Body of pancreas (tissue), 4 donors: ENCODE measurements at regions not wholly inside any gene's neighbourhood (a gene's known extent, or its start where the extent isn't known, plus 50 kb on each side); places are given as distances from the start of the nearest gene placed in this dataset.
"Not testable (repeated sequence)": the region's sequence is repeated elsewhere in the genome, so short reads cannot be mapped to it uniquely, and the experiment has no call there.

Experiments used
- ATAC-seq: fragments of 150-250 bp; one replicate; pipeline ENCODE4 v1.9.1; 2016
- DNase-seq, 4 donors: peaks; one replicate each; pipeline ENCODE4 v3.0.0-alpha.2; 2019
- H3K27ac ChIP-seq, 4 donors: fragments of 200-600 bp; sonication (generic); 1 replicate in 3 of 4; 2 replicates in 1 of 4; pipeline versions ENCODE4 v1.5.1 to v1.6.1; 2016 to 2019; ENCODE audit warnings: mild to moderate bottlenecking in 1 of 4, mixed read lengths in 1 of 4, moderate library complexity in 1 of 4
- H3K27me3 ChIP-seq, 2 donors: fragments of 200-600 bp; sonication (generic); one replicate each; pipeline ENCODE4 v1.6.0; 2016; ENCODE audit warnings: mild to moderate bottlenecking in 1 of 2
- H3K36me3 ChIP-seq, 2 donors: fragments of 200-600 bp; sonication (generic); replicated peaks in 1 of 2; 2 replicates each; pipeline ENCODE4 v1.5.1; 2016; ENCODE audit warnings: low read depth in 2 of 2; ENCODE audit not compliant: insufficient read depth in 1 of 2
- H3K4me1 ChIP-seq: fragments of 200-600 bp; sonication (generic); one replicate; pipeline ENCODE4 v1.6.0; 2016
- H3K4me3 ChIP-seq, 2 donors: fragments of 200-600 bp; sonication (generic); 1 replicate in 1 of 2; 2 replicates in 1 of 2; pipeline ENCODE4 v1.5.1; 2016 to 2019
- H3K9me3 ChIP-seq, 3 donors: fragments of 200-600 bp; sonication (generic); 1 replicate in 2 of 3; 2 replicates in 1 of 3; pipeline ENCODE4 v1.5.1; 2016
- CTCF ChIP-seq, 7 experiments: fragments of 450-650 bp in 4 of 7; fragments of 200-600 bp in 3 of 7; sonication (generic) in 3 of 7; IDR thresholded peaks; one replicate each; pipeline ENCODE4 v1.5.1; 2016 to 2019; ENCODE audit warnings: antibody characterized with exemption in 7 of 7
- POLR2A ChIP-seq, 3 donors: fragments of 450-650 bp; IDR thresholded peaks; one replicate each; pipeline ENCODE4 v1.6.1; 2016; ENCODE audit warnings: antibody characterized with exemption in 3 of 3, mild to moderate bottlenecking in 2 of 3
- WGBS, 2 donors: methylation state at CpG; one replicate each; pipeline ENCODE4 v1.1.5; 2017; 5-methylcytosine and 5-hydroxymethylcytosine counted together
- intact Hi-C: fragments of 100-400 bp; cut with DNase I; formaldehyde crosslinking; loops from one replicate; pipeline ENCODE4 v1.15.1; 2023

- intact Hi-C loops = no loop called here
- no peaks in the 10 kb centered on the region for H3K36me3 ChIP-seq
- no peak overlapping the region for H3K4me3 ChIP-seq
- H3K27ac ChIP-seq = no peak overlapping the region
- TF ChIP-seq POLR2A (IDR thresholded peaks at IDR 0.05) = no peak
- no peak for TF ChIP-seq CTCF (IDR thresholded peaks at IDR 0.05)
- 34 to 40% methylated on average over 3 of the region's 3 CpGs for WGBS, 2 donors
- no peaks in the 10 kb centered on the region for H3K27me3 ChIP-seq
- peaks cover 4% of the 10 kb centered on the region for H3K4me1 ChIP-seq
- no peak for DNase-seq
- no peaks in the 10 kb centered on the region for H3K9me3 ChIP-seq
- ATAC-seq = no peak
Observed at GRCh38 chr15:35956056-35956455, 410.1 kb upstream of the DPH6 start.

GRCh38 chr15:35958021-35958420 is 412.1 kb upstream of the DPH6 start:
- TF ChIP-seq CTCF (IDR thresholded peaks at IDR 0.05) = no peak
- TF ChIP-seq POLR2A (IDR thresholded peaks at IDR 0.05) = no peak
- ATAC-seq = no peak
- 27 to 36% methylated on average over 2 of the region's 2 CpGs for WGBS, 2 donors

GRCh38 chr15:35958975-35959374 is 413.0 kb upstream of the DPH6 start:
- no peaks in the 10 kb centered on the region for H3K36me3 ChIP-seq
- H3K27me3 ChIP-seq = no peaks in the 10 kb centered on the region
- intact Hi-C loops = no loop called here
- no peak for TF ChIP-seq CTCF (IDR thresholded peaks at IDR 0.05)
- no peak for TF ChIP-seq POLR2A (IDR thresholded peaks at IDR 0.05)
- peaks cover 4% of the 10 kb centered on the region for H3K4me1 ChIP-seq
- no peak overlapping the region for H3K27ac ChIP-seq
- 37 to 49% methylated on average over 2 of the region's 2 CpGs for WGBS, 2 donors
- no peak overlapping the region for H3K4me3 ChIP-seq
- no peak for DNase-seq
- no peaks in the 10 kb centered on the region for H3K9me3 ChIP-seq
- no peak for ATAC-seq

More at GRCh38 chr15:35958021-35958420, 412.1 kb upstream of the DPH6 start:
- Histone ChIP-seq H3K4me1 (peaks cover 4% of the 10 kb centered on the region), H3K27me3 (no peaks in the 10 kb centered on the region), H3K36me3 (no peaks in the 10 kb centered on the region), H3K27ac (no peak overlapping the region), H3K9me3 (no peaks in the 10 kb centered on the region), H3K4me3 (no peak overlapping the region)
- intact Hi-C loops = no loop called here
- DNase-seq = peak in 2 of 4 donors; percentile 2 to 22

- DNase-seq (no peak), ATAC-seq (no peak)
- no peaks in the 10 kb centered on the region for H3K36me3 ChIP-seq
- no peak overlapping the region for H3K27ac ChIP-seq
- no peaks in the 10 kb centered on the region for H3K4me1 ChIP-seq
- H3K4me3 ChIP-seq = no peak overlapping the region
- no peaks in the 10 kb centered on the region for H3K9me3 ChIP-seq
- TF ChIP-seq POLR2A (IDR thresholded peaks at IDR 0.05) = no peak
- intact Hi-C loops = no loop called here
- WGBS, 2 donors = 76 to 78% methylated on average over 2 of the region's 2 CpGs
- no peaks in the 10 kb centered on the region for H3K27me3 ChIP-seq
Observed at GRCh38 chr15:35963326-35963725, 417.4 kb upstream of the DPH6 start.

GRCh38 chr15:35966781-35967180 is 420.8 kb upstream of the DPH6 start:
- intact Hi-C loops = no loop called here
- DNase-seq = no peak
- Histone ChIP-seq H3K4me3 (no peak overlapping the region), H3K4me1 (no peaks in the 10 kb centered on the region), H3K27me3 (no peaks in the 10 kb centered on the region), H3K36me3 (no peaks in the 10 kb centered on the region), H3K9me3 (no peaks in the 10 kb centered on the region), H3K27ac (no peak overlapping the region)
- WGBS, 2 donors = 82 to 88% methylated on average over 2 of the region's 2 CpGs
- TF ChIP-seq CTCF (IDR thresholded peaks at IDR 0.05) (no peak), POLR2A (IDR thresholded peaks at IDR 0.05) (no peak)
- ATAC-seq = no peak

GRCh38 chr15:35967968-35968367 is 422.0 kb upstream of the DPH6 start:
- WGBS, 2 donors = 85 to 88% methylated on average over 17 of the region's 17 CpGs
- H3K4me3 ChIP-seq, H3K36me3 ChIP-seq, H3K27ac ChIP-seq, H3K27me3 ChIP-seq, H3K9me3 ChIP-seq, H3K4me1 ChIP-seq, DNase-seq, ATAC-seq, intact Hi-C loops: not testable (repeated sequence)
